ENCODE measurements at regions not wholly inside any gene's neighbourhood (a gene's known extent, or its start where the extent isn't known, plus 50 kb on each side); places are given as distances from the start of the nearest gene placed in this dataset.
"Not testable (repeated sequence)": the region's sequence is repeated elsewhere in the genome, so short reads cannot be mapped to it uniquely, and the experiment has no call there.

DNA sequence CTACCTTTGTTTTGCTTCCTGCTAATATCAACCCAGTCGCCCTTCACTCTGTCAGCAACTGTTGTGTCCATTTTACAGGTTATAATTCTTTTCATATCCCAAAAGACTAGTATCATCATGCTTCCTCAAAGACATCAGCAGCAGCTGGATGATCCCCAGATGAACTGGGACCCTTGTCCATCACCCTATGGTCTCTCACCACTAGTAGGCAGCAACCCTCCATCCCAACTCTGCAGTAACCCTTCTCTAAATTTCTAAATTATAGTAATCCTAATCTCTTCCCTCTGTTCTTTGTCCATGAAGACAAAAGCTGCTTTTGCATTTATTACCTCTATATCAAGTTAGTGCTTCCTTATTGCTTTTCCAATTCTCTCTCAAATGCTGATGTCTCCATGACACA is 1025.8 kb downstream of the FAM181B start:
- no peak for DNase-seq

DNA sequence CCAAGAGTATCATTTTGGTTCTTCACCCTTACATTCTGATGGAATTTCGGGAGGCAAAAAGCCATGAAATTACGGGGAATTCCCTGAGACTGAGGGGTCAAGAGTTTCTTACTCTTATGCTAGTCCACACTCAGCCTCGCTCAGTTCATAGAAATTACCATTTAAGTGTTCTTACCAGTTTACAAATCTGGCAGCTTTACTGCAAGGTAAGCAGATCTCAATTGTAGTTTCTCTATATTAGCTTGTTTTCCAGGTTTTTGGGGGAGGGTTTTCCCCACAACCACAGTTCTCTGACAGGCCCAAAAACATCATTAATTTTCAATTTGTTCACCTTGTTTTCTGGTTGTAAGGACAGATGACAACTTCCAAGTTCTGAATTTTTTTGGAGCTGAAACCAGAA is 1028.4 kb downstream of the FAM181B start:
- DNase-seq = no peak

DNA sequence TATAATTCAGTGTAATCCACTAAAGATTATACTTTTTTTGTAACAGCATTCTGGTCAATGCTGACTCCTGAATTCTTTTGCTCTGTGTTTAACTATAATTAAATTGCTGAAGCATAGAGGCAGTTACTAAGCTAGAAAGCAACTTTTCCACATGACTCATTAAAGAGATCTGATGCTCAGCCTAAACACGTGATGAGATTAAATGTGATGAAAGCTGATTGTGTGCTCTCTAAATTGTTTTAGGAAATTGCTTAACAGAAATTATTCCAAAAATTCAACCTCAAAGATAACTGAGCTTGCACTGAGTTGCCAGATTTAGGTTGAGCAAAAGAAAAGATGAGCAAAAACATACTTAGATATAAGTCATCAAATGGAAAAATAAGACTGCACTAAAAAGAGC is 1033.6 kb downstream of the FAM181B start:
- no peak for DNase-seq

DNA sequence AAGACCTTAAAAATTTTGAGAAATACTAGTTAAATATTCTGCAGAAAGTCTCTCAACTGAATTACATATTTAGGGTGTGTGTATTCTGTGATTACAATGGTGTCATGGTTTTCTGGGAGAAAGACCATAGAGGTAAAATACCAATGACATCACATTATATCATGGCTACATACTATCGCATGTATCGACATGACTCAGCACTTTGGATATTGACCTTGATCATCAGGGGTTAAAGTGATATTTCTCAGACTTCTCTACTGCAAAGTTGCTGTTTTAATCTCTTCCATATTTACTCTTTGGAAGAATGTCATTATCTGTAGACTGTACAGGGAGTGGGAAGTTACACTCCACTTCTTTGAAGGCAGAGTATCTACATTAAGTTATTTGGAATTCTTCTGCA is 1046.6 kb downstream of the FAM181B start:
- DNase-seq = no peak

DNA sequence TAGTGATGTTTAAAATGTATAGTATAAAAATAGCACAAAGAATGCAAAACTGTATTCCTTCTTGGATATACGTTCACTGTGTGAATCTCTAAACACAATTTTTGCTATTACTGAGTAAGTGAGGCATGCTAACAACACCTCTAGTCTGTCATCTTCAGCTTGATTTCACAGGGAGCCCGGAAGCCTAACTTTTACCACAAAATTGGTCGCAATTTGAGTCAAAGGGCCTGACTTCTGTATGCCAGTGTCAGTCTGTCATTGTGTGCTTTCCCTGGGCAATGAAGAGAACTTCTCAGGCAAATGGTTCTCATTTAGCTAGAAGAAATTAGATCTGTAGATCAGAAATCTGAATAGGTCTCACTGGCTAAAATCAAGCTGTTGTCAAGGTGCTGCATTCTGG is 1059.5 kb downstream of the FAM181B start:
- peak in 1 of 5 experiments; percentile 80 for DNase-seq

DNA sequence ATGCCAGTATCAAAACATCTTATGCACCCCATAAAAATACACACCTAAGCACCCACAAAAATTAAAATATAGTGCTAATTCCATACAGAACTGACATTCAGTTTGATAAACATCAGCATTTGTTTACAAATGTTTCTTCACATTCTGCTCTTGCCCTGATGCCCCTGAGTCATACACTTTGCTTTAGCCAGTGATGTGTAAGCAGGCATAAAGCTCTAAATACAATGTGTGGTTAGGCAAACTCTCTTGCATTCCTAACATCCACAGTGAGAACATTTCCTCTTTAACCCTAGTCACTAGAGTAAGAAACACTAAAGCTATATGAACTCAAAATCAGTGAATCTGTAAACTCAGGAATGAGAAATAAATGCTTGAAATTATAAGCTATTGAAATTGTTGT is 1060.7 kb downstream of the FAM181B start:
- peak in 1 of 5 experiments; percentile 3 for DNase-seq

DNA sequence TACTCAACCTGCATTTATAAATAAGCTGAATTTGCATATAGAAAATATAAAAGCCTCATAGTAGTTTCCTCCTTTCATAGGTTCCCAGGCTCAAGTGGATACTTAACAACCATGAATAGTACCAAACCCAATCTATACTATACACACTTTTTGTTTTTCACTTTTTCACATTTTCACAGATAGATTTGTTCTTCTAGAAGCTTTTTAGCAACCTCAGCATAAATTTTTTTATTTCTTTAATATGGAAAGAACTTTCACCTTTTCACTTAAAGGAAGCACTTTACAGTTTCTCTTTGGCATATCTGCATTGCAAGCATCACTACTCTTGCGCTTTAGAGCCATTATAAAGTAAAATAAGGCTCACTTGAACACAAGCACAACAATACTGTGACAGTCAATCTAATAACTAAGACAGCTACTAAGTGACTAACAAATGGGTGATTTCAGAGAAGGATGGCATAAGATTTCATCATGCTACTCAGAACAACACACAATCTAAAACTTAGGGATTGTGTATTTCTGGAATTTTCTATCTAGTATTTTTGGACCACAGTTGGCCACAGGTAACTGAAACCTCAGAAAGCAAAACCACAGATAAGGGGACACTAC is 1063.6 kb downstream of the FAM181B start:
- DNase-seq = no peak

DNA sequence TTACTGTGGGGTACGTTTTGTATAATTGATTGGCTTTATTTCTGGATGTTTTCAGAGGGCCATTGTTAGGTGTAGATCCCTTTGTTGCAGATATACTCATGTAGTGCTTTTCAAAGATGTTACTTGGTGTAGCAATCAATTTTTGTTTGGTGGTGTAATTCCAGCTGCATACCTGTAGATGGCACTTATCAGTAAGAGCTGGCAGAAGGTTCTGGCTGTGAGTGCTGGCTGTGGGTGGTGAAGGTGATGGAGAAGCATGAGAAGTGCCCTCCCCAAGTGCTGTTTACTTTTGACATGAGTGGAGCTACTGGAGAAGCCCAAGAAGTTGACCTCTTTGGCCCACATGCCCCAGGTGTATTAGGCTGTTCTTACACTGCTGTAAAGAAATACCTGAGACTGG is 1074.9 kb downstream of the FAM181B start:
- peak in 1 of 5 experiments; percentile 53 for DNase-seq

DNA sequence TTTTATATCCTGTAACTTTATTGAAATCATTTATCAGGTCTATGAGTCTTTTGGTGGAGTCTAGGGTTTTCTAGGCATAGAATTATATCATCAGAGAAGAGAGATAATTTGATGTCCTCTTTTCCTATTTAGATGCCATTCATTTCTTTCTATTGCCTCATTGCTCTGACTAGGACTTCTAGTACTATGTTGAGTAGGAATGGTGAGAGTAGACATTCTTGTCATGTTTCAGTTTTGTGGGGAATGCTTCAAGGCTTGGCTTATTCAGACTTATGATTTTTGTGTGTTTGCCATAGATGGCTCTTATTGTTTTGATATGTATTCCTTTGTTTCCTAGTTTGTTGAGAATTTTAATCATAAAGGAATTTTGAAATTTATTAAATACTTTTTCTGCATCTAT is 1078.3 kb downstream of the FAM181B start:
- no peak for DNase-seq

DNA sequence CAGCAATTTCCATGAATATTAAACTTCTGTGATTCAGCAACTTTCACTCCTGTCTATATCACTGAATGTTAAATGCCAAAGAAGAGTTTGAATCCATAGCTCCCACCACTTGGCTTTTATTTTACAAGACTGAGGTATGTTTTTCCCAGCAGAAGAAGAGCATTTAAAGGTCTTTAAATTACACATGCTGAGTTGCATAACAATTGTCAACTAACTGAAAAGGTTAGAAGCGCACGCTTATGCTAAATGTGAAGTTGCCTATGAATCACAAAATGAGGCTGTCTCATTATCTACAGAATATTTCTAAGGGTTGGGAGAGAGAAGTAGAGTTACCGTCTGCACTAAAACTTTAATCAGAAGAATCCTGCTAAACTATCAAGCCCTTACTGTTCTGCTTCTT is 1086.3 kb downstream of the FAM181B start:
- DNase-seq = no peak

DNA sequence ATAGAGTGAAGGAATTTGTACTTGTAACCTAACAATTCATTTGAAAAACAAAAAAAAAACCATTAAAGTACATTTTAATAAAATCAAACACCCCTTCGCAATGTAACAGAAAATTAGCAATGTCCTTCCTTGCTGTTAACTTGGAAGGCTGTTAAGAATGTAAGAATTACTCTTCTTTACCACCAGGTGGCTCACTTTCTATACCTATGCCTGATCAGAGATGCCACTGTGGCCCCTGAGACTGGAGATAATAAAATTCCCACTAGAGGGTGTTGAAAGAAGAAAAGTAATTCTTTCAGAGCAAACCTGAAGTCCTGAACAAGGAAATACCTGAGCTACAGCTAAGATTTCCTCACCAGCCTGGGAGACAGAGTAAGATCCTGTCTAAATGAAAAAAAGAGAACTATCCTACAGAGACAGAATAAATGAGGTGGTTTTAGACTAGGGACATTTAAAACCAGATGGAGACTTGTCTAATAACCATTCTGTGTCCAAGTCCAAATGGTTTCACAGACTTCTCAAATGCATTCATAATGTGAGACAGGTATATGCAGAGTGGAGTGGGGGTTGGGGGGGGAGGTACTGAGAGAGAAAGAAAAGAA is 1089.3 kb downstream of the FAM181B start:
- peak in 2 of 5 experiments; percentile 10 to 49 for DNase-seq

DNA sequence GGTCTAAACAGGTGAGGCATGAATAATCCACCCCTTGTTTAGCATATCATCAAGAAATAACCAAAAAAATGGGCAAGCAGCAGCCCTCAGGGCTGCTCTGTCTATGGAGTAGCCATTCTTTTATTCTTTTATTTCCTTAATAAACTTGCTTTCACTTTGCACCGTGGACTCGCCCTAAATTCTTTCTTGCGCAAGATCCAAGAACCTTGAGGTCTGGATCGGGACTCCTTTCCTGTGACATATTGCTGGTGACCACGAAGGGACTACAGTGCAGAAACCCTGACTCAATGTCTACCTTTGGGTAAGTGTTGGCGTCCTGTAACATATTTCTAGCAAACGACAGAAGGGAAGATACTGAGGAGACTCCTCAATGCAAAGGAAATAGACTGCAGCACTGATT is 1099.2 kb downstream of the FAM181B start:
- DNase-seq = no peak

DNA sequence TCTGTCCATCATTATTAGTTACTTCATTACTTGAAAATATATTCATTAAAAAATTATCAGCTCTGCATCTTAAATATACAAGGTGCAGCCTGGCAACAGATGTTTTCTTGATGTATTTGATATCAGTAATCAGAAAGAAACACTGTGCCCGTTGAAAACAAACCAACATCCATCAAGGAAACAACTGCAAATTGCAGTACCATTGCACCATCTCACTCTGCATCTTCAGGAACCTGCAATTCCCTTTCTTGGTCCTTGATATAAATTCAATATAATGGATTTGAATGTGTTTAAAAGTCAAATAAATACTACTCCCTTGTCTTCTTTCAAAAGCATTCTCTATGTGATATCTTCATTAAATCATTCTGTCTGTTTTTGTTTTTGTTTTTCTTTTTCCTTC is 1131.2 kb downstream of the FAM181B start:
- DNase-seq = no peak

DNA sequence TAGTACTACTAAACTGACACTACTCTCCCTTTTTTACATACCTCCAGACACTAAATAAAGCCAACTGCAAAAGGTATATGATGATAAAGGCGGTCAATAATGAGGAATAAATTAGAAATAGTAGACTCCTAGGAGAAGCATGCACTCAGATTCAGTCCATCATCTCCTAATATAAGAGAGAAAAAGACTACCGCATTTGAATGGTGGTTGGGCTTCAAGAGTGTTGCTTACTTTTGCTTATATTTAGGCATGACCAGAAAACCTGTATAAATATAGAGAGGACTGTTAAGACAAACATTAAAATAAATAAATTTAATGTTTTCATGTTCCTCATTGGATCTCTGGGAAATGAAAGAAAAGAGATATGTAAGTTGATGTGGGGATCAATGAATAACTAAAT is 1137.0 kb downstream of the FAM181B start:
- DNase-seq = no peak

DNA sequence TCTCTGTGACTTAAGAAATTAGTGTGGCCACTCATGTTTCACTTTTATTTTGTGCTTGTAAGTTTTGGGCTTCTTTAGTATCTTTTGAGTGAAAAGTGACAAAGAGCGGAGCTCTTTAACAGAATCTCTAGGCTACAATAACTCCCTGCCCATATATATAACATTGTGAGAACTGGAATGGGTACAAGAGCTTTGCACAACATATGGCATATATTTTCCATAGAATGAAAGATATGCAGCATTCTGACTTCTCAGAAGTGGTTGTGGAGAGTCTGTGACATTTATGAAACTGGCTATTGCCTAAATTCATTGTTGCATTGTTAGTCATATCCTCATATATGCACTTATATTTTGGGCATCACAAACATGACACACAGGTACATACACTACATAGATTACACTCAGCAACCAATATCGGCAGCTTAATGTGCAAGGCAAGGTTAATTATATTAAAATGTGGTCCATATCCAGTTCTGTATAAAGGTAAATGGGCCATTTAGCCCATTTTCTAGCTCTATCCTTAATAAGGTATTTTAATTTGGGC is 1148.2 kb downstream of the FAM181B start:
- DNase-seq = peak in 1 of 5 experiments; percentile 17

DNA sequence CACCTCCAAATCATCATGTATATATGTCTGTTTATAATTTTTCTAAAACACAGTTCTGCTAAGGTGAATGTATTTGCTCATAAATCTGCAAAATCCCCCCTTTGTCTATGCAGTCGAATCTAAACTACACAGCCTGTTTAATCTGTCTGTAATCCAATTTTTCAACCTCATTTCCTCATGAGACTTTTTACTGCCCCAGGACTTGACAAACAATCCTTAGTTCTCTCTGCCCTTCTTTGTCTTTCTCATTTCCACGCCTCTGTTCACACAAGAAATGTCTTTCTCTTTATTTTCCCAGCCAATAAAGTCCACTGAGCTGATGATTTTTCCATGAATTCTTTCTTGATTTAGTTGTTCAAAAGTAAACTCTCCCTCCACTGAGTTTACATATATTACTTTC is 1154.3 kb downstream of the FAM181B start:
- DNase-seq = no peak

DNA sequence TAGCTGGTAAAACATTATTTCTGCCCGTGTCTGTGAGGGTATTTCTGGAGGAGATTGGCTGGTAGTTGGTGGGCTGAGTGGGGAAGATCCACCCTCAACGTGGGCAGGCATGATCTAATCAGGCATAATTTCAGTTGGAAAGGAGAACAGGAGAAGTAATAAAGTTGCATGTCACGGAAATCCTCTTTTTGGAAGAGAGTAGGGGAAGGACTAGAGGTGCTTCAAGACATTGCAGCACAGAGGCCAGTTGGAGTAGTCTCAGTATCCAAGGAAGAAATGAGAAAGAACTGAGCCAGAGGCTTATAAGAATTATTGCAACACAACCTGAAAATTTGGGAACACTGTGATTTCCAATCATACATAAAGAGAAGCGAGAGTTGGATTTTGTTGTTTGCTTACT is 1155.1 kb downstream of the FAM181B start:
- no peak for DNase-seq

DNA sequence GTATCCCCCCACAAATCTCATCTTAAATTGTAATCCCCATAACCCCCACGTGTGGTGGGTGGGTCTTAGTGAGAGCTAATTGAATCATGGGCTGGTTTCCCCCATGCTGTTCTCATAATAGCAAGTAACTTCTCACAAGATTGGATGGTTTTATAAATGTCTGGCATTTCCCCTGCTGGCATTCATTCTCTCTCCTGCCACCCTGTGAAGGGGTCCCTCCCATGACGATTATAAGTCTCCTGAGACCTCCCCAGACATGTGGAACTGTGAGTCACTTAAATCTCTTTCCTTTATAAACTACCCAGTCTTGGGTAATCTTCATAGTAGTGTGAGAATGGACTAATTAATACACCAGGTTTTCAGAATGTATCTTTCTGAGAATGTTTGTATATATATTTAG is 1159.4 kb downstream of the FAM181B start:
- DNase-seq = no peak

DNA sequence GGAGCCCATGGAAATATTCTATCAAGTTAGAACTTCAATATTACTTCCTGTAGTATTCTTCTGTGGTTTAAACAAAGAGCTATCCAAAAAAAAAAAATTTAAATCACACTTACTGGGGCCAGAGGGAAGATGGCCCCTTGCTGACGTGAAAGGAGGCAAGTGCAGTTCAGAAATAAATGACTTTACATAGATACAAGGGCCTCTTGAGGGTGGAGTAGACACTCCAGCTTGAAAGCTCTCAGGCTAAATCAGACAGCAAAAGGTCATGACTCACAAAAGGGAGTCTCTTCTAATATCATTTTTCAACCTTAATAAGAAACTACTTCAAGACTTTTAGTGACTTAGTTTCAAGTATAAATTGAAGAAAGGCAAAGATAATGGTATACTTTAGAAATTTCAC is 1160.3 kb downstream of the FAM181B start:
- no peak for DNase-seq

DNA sequence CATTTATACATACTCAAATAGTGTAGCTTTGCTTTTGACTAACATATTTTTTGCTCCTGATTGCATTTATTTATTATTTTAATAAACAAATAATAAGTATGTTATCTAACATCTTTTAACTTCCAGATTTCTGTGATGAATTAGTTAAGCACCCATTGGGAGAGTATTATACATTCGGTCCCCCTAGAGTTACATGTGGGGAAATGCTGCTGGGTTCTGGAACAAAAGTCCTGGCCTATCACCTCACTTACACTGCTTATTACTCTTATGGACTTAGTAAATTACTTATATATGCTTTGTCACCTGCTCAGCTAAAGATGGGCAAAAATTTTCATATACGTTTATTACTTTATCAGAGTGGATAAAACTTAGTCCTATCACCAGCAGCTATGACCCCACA is 1163.0 kb downstream of the FAM181B start:
- DNase-seq = no peak

DNA sequence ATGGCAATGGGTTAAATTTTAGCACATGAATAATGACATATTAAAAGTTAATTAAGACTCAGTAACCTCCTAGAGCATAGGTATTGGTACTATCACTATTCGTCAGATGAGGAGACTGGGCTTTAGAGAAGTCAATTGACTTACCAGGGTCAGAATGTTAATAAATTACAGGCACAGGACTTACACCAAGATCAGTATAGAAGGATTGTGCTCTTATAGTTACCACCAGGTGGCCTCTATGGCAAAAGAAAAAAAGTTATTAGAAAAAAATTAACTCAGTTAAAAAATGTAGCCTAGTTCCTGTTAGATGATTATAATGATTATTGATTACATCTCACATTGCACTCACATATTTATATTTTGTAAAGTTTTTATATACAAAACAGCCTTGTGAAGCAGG is 1163.7 kb downstream of the FAM181B start:
- DNase-seq = no peak

DNA sequence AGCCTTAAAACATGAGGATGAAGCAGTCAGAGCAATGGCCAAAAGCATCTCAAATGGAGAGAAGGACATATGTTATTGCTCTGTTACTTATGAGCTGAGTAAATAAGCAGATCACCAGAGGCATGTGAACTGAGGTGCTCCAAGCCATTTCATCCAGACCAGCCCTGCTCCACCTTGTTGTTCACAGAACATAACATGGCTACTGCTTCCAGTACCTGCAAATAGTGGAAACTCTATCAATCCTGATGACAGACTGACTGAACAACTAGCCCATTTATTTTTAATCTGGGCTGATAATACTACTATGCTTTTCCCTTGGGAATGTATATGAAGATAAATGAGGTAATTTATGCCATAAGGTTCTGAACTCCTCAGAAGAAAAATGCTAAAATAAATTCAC is 1164.7 kb downstream of the FAM181B start:
- DNase-seq = no peak

DNA sequence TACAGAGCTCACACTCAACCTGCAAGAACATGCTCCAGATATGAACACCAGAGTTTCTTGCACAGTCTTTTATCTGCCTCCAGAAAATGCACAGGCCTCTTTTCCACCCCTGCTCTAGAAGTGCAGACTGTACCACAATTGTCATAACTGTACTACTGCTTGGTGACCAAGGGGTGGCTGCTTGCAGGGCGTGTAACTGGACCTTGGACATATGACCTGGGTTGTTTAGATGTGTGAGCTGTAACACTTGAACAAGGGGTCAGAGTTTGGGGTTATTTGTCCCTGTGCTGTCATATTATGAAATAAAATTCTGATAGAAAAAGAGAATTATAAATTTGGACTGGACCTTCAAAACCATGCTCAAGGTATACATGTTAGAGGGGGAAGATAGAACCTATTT is 1185.5 kb downstream of the FAM181B start:
- no peak for DNase-seq

DNA sequence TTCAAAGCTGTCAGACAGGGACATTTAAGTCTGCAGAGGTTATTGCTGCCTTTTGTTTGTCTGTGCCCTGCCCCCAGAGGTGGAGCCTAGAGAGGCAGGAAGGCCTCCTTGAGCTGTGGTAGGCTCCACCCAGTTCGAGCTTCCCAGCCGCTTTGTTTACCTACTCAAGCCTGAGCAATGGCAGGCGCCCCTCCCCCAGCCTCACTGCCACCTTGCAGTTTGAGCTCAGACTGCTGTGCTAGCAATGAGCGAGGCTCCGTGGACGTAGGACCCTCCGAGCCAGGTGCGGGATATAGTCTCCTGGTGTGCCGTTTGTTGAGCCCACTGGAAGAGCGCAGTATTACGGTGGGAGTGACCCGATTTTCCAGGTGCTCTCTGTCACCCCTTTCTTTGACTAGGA is 1193.9 kb downstream of the FAM181B start:
- DNase-seq = not testable (repeated sequence)

DNA sequence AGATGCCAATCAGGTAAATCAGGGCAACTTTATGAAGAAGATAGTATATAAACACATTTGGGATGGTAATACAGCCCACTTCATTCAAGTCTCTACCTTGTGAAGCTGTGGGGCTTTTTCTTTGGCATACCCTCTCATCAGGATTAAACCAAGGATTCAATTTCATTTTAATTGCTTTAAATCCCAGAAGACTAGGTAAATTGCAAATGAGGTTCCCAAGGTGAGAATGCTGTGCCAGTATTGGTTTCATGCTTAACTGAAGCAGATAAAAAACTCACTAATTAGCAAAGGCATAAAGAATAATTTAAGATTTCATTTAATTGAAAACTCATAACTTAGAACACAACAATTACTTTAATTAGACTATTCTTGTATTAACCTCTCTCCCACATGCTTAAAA is 1218.1 kb downstream of the FAM181B start:
- DNase-seq = no peak
